Transverse colon (tissue), 4 donors: ENCODE measurements at regions not wholly inside any gene's neighbourhood (a gene's known extent, or its start where the extent isn't known, plus 50 kb on each side); places are given as distances from the start of the nearest gene placed in this dataset.

ENCODE experiments used
- POLR2A ChIP-seq: fragments of 450-650 bp; IDR thresholded peaks from one replicate; pipeline ENCODE4 v1.6.1; 2016; ENCODE audit warnings: antibody characterized with exemption, mild to moderate bottlenecking, moderate library complexity
- POLR2AphosphoS5 ChIP-seq, 3 donors: sonication (generic); formaldehyde crosslinking; IDR thresholded peaks; one replicate each; pipeline ENCODE4 v1.6.1; 2016; ENCODE audit warnings: antibody characterized with exemption in 3 of 3
- TF ChIP-seq, protein P1 (sequence below), 5 experiments: fragments of 200-600 bp in 3 of 5; fragments of 450-650 bp in 2 of 5; sonication (generic) in 3 of 5; IDR thresholded peaks; 1 replicate in 2 of 5; 2 replicates in 3 of 5; pipeline ENCODE4 v1.5.1; 2016 to 2017; ENCODE audit warnings: antibody characterized with exemption in 5 of 5, inconsistent platforms in 3 of 5, mild to moderate bottlenecking in 2 of 5, moderate library complexity in 1 of 5

DNA sequence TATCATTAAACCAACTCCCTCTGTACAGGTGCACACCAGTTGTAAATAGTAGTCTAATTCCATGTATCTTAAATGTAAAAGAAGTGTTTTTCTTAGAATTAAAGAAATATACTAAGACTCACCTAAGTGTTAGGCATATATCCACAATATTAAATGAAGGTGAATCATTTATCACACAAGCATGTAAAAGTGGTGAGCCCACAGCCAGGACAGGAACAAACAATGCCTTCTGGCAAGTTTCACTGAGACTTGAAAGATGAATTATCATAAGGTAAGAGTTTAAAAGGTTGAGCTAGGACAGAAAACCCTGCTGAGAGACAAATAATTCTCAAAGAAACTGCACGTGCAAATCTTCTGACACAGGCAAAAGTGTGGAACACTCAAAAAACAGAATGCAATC, 832.5 kb downstream of the TAF11L14 start:
- TF ChIP-seq, protein P1, sequence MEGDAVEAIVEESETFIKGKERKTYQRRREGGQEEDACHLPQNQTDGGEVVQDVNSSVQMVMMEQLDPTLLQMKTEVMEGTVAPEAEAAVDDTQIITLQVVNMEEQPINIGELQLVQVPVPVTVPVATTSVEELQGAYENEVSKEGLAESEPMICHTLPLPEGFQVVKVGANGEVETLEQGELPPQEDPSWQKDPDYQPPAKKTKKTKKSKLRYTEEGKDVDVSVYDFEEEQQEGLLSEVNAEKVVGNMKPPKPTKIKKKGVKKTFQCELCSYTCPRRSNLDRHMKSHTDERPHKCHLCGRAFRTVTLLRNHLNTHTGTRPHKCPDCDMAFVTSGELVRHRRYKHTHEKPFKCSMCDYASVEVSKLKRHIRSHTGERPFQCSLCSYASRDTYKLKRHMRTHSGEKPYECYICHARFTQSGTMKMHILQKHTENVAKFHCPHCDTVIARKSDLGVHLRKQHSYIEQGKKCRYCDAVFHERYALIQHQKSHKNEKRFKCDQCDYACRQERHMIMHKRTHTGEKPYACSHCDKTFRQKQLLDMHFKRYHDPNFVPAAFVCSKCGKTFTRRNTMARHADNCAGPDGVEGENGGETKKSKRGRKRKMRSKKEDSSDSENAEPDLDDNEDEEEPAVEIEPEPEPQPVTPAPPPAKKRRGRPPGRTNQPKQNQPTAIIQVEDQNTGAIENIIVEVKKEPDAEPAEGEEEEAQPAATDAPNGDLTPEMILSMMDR (IDR thresholded peaks at IDR 0.05) = no peak
- TF ChIP-seq POLR2A (no peak), POLR2AphosphoS5 (IDR thresholded peaks at IDR 0.05) (no peak)
